Panc1 (cell line): ENCODE measurements at regions not wholly inside any gene's neighbourhood (a gene's known extent, or its start where the extent isn't known, plus 50 kb on each side); places are given as distances from the start of the nearest gene placed in this dataset.

Experiments used
- ATAC-seq: fragments of 200-7000 bp; cut with Tn5 transposase; 2 replicates; pipeline ENCODE4 v1.9.1; 2020; ENCODE audit warnings: mild to moderate bottlenecking, moderate library complexity
- BruUV-seq: library from RNA; stranded (reverse); fragments of 400-500 nt; replicated peaks from 2 replicates; lab custom pipeline; 2021; lab: Mats Ljungman, UMichigan
- CTCF ChIA-PET: fragments of 300-600 bp; sonication (Branson Sonifier 250); formaldehyde crosslinking; loops from one replicate; lab custom pipeline; 2022; ENCODE audit warnings: antibody characterized with exemption; lab: Charles Lee
- POLR2A ChIA-PET: fragments of 300-600 bp; sonication (Branson Sonifier 250); formaldehyde crosslinking; loops from one replicate; lab custom pipeline; 2022; ENCODE audit warnings: antibody characterized with exemption; lab: Charles Lee
- DNase-seq: peaks from one replicate; pipeline ENCODE4 v3.0.0-alpha.2; 2010; ENCODE audit warnings: low read depth, low spot score
- H3K27ac ChIP-seq: 2 replicates; pipeline ENCODE4 v1.5.1; 2011; ENCODE audit warnings: mild to moderate bottlenecking, low read length, inconsistent platforms
- H3K27me3 ChIP-seq: fragments of 200-500 bp; sonication (Bioruptor generic); 2 replicates; pipeline ENCODE4 v1.6.0; 2014; ENCODE audit warnings: low read length, inconsistent platforms; ENCODE audit not compliant: control insufficient read depth, insufficient read depth
- H3K36me3 ChIP-seq: fragments of 200-500 bp; sonication (Bioruptor generic); 2 replicates; pipeline ENCODE4 v1.5.1; 2014; ENCODE audit warnings: inconsistent platforms, mild to moderate bottlenecking, low read length, moderate library complexity; ENCODE audit not compliant: control insufficient read depth, insufficient read depth
- H3K4me1 ChIP-seq: 2 replicates; pipeline ENCODE4 v1.5.1; 2011; ENCODE audit warnings: inconsistent platforms, mild to moderate bottlenecking, low read length, moderate library complexity; ENCODE audit not compliant: control insufficient read depth, insufficient read depth
- H3K4me3 ChIP-seq, 2 experiments: 2 replicates each; pipeline ENCODE4 v1.5.1; 2011 to 2012; ENCODE audit warnings: low read depth in 2 of 2, low read length in 2 of 2, mild to moderate bottlenecking in 2 of 2, inconsistent platforms in 1 of 2, moderate library complexity in 1 of 2
- H3K9me3 ChIP-seq: fragments of 200-500 bp; sonication (Bioruptor generic); 2 replicates; pipeline ENCODE4 v1.5.1; 2014; ENCODE audit warnings: low read depth, mild to moderate bottlenecking, inconsistent platforms, low read length, moderate library complexity; ENCODE audit not compliant: control insufficient read depth, insufficient read depth
- CTCF ChIP-seq: fragments of 450-650 bp; IDR thresholded peaks from 2 replicates; pipeline ENCODE4 v1.5.1; 2017; ENCODE audit warnings: mild to moderate bottlenecking
- POLR2AphosphoS5 ChIP-seq: IDR thresholded peaks from 2 replicates; pipeline ENCODE4 v1.6.1; 2012; ENCODE audit warnings: mild to moderate bottlenecking, low read depth, low read length, moderate library complexity
- REST ChIP-seq, 2 experiments: IDR thresholded peaks; 2 replicates each; pipeline ENCODE4 v1.6.1; 2011 to 2012; ENCODE audit warnings: low read depth in 2 of 2, control low read depth in 1 of 2, low read length in 1 of 2, mild to moderate bottlenecking in 1 of 2, moderate library complexity in 1 of 2; ENCODE audit not compliant: insufficient read depth in 1 of 2
- SIN3A ChIP-seq: IDR thresholded peaks from 2 replicates; pipeline ENCODE4 v1.6.1; 2012; ENCODE audit warnings: low read depth, mild to moderate bottlenecking, low read length, moderate library complexity, borderline replicate concordance; ENCODE audit not compliant: insufficient read depth
- TCF7L2 ChIP-seq: IDR thresholded peaks from 2 replicates; pipeline ENCODE4 v1.6.1; 2011; ENCODE audit warnings: mild to moderate bottlenecking, low read depth, low read length, inconsistent platforms
- in situ Hi-C: cut with HindIII; loops from 2 replicates; pipeline ENCODE4 v1.10.0; 2016; ENCODE audit warnings: low sequenced_read_pairs, low pct_unique_long_range_greater_than_20kb
- intact Hi-C: fragments of 100-400 bp; cut with micrococcal nuclease; formaldehyde crosslinking; loops from one replicate; pipeline ENCODE4 v1.10.0; 2022; ENCODE audit not compliant: unreplicated experiment

- POLR2A ChIA-PET = no interaction called here
These were observed 51.5 kb upstream of the TMEM200A start for GRCh38 chr6:130314271-130314670.

GRCh38 chr6:130313206-130313605 lies 52.6 kb upstream of the TMEM200A start:
- CTCF ChIA-PET = no interaction called here
- Histone ChIP-seq H3K9me3 (no peaks in the 10 kb centered on the region), H3K27ac (no peak overlapping the region), H3K4me3 (no peak overlapping the region), H3K4me1 (no peaks in the 10 kb centered on the region), H3K36me3 (no peaks in the 10 kb centered on the region), H3K27me3 (no peaks in the 10 kb centered on the region)
- in situ Hi-C loops (no loop called here), intact Hi-C loops (no loop called here)
- POLR2A ChIA-PET = no interaction called here
- BruUV-seq = no TSS peak
- DNase-seq (no peak), ATAC-seq (no peak)
- TF ChIP-seq CTCF = no peak
- TF ChIP-seq REST (IDR thresholded peaks at IDR 0.05; ENCODE audit: insufficient read depth in 1 of 2, low read depth in 2 of 2, low read length in 1 of 2) = no peak
- no peak for TF ChIP-seq SIN3A
- TF ChIP-seq TCF7L2 = no peak
- TF ChIP-seq POLR2AphosphoS5 = no peak

More at GRCh38 chr6:130314271-130314670, 51.5 kb upstream of the TMEM200A start:
- H3K4me1 ChIP-seq = no peaks in the 10 kb centered on the region
- no peak overlapping the region for H3K27ac ChIP-seq
- no peak overlapping the region for H3K4me3 ChIP-seq
- no TSS peak for BruUV-seq
- intact Hi-C loops (no loop called here), in situ Hi-C loops (no loop called here)
- no peaks in the 10 kb centered on the region for H3K27me3 ChIP-seq
- TF ChIP-seq TCF7L2 (no peak), POLR2AphosphoS5 (no peak), SIN3A (no peak), REST (IDR thresholded peaks at IDR 0.05; ENCODE audit: insufficient read depth in 1 of 2, low read depth in 2 of 2, low read length in 1 of 2) (no peak), CTCF (no peak)
- ATAC-seq = no peak
- no peak for DNase-seq
- CTCF ChIA-PET = no interaction called here
- H3K9me3 ChIP-seq = no peaks in the 10 kb centered on the region
- H3K36me3 ChIP-seq = no peaks in the 10 kb centered on the region
